ENCODE measurements at regions not wholly inside any gene's neighbourhood (a gene's known extent, or its start where the extent isn't known, plus 50 kb on each side); places are given as distances from the start of the nearest gene placed in this dataset.

GRCh38 chr4:117474987-117475386 lies 389.6 kb upstream of the TRAM1L1 start:
- Mint-ChIP-seq H3K27me3 (ENCODE audit: low read depth in 2 of 2) (no peaks in the 10 kb centered on the region), H3K9me3 (peaks cover 5 to 11% of the 10 kb centered on the region in 2 donors), H3K36me3 (no peaks in the 10 kb centered on the region), H3K27ac (no peak overlapping the region), H3K4me1 (no peaks in the 10 kb centered on the region), H3K4me3 (no peak overlapping the region)
- Histone ChIP-seq H3K36me3 (ENCODE audit: control insufficient read depth, insufficient read depth, low read length) (no peaks in the 10 kb centered on the region), H3K9me3 (ENCODE audit: control insufficient read depth, insufficient read depth, low read length) (peaks cover 2% of the 10 kb centered on the region), H3K4me3 (ENCODE audit: low read length) (no peak overlapping the region), H3K27me3 (ENCODE audit: control insufficient read depth, insufficient read depth, low read length) (no peaks in the 10 kb centered on the region), H3K4me1 (ENCODE audit: control insufficient read depth, insufficient read depth, low read length) (no peaks in the 10 kb centered on the region), H3K27ac (ENCODE audit: low read length) (no peak overlapping the region)
- DNase-seq (no peak), ATAC-seq (no peak)
- no peak for TF ChIP-seq CTCF (IDR thresholded peaks at IDR 0.05)
- intact Hi-C loops (cut with micrococcal nuclease) = no loop called here

GRCh38 chr4:117477925-117478324 lies 392.5 kb upstream of the TRAM1L1 start:
- Mint-ChIP-seq H3K36me3 (no peaks in the 10 kb centered on the region), H3K4me1 (no peaks in the 10 kb centered on the region), H3K9me3 (peaks cover 6 to 7% of the 10 kb centered on the region in 2 donors), H3K4me3 (no peak overlapping the region), H3K27ac (no peak overlapping the region), H3K27me3 (ENCODE audit: low read depth in 2 of 2) (no peaks in the 10 kb centered on the region)
- Histone ChIP-seq H3K4me1 (ENCODE audit: control insufficient read depth, insufficient read depth, low read length) (no peaks in the 10 kb centered on the region), H3K27ac (ENCODE audit: low read length) (no peak overlapping the region), H3K27me3 (ENCODE audit: control insufficient read depth, insufficient read depth, low read length) (no peaks in the 10 kb centered on the region), H3K36me3 (ENCODE audit: control insufficient read depth, insufficient read depth, low read length) (no peaks in the 10 kb centered on the region), H3K9me3 (ENCODE audit: control insufficient read depth, insufficient read depth, low read length) (peaks cover 3% of the 10 kb centered on the region), H3K4me3 (ENCODE audit: low read length) (no peak overlapping the region)
- 80% methylated on average over 1 of the region's 2 CpGs for WGBS (ENCODE audit: insufficient coverage)
- DNase-seq (no peak), ATAC-seq (no peak)
- no peak for TF ChIP-seq CTCF (IDR thresholded peaks at IDR 0.05)
- intact Hi-C loops (cut with micrococcal nuclease) = no loop called here

GRCh38 chr4:117478702-117479101 lies 393.3 kb upstream of the TRAM1L1 start:
- no peaks in the 10 kb centered on the region for H3K36me3 Mint-ChIP-seq
- ATAC-seq = no peak
- Histone ChIP-seq H3K4me1 (ENCODE audit: control insufficient read depth, insufficient read depth, low read length) (no peaks in the 10 kb centered on the region), H3K27me3 (ENCODE audit: control insufficient read depth, insufficient read depth, low read length) (no peaks in the 10 kb centered on the region), H3K36me3 (ENCODE audit: control insufficient read depth, insufficient read depth, low read length) (no peaks in the 10 kb centered on the region), H3K4me3 (ENCODE audit: low read length) (no peak overlapping the region), H3K9me3 (ENCODE audit: control insufficient read depth, insufficient read depth, low read length) (peaks cover 3% of the 10 kb centered on the region), H3K27ac (ENCODE audit: low read length) (no peak overlapping the region)
- H3K27me3 Mint-ChIP-seq (ENCODE audit: low read depth in 2 of 2) = no peaks in the 10 kb centered on the region
- TF ChIP-seq CTCF (IDR thresholded peaks at IDR 0.05) = no peak
- no peak overlapping the region for H3K27ac Mint-ChIP-seq
- intact Hi-C loops (cut with micrococcal nuclease) = no loop called here
- no peaks in the 10 kb centered on the region for H3K4me1 Mint-ChIP-seq
- H3K4me3 Mint-ChIP-seq = no peak overlapping the region
- DNase-seq = no peak
- peaks cover 5 to 9% of the 10 kb centered on the region in 2 donors for H3K9me3 Mint-ChIP-seq

GRCh38 chr4:117479673-117480072 lies 394.3 kb upstream of the TRAM1L1 start:
- intact Hi-C loops (cut with micrococcal nuclease) = no loop called here
- no peak overlapping the region for H3K27ac Mint-ChIP-seq
- H3K4me1 ChIP-seq (ENCODE audit: control insufficient read depth, insufficient read depth, low read length) = no peaks in the 10 kb centered on the region
- H3K27me3 ChIP-seq (ENCODE audit: control insufficient read depth, insufficient read depth, low read length) = no peaks in the 10 kb centered on the region
- H3K36me3 Mint-ChIP-seq = no peaks in the 10 kb centered on the region
- peaks cover 3% of the 10 kb centered on the region for H3K9me3 ChIP-seq (ENCODE audit: control insufficient read depth, insufficient read depth, low read length)
- no peak overlapping the region for H3K4me3 ChIP-seq (ENCODE audit: low read length)
- H3K27me3 Mint-ChIP-seq (ENCODE audit: low read depth in 2 of 2) = no peaks in the 10 kb centered on the region
- no peaks in the 10 kb centered on the region for H3K36me3 ChIP-seq (ENCODE audit: control insufficient read depth, insufficient read depth, low read length)
- H3K27ac ChIP-seq (ENCODE audit: low read length) = no peak overlapping the region
- H3K9me3 Mint-ChIP-seq = peaks cover 10 to 12% of the 10 kb centered on the region in 2 donors
- no peak for TF ChIP-seq CTCF (IDR thresholded peaks at IDR 0.05)
- H3K4me1 Mint-ChIP-seq = no peaks in the 10 kb centered on the region
- ATAC-seq (no peak), DNase-seq (no peak)
- no peak overlapping the region for H3K4me3 Mint-ChIP-seq
- 91% methylated on average over 2 of the region's 6 CpGs for WGBS (ENCODE audit: insufficient coverage)

Measured in natural killer cell (primary cell).